OCI-LY3 (cell line): ENCODE measurements at regions not wholly inside any gene's neighbourhood (a gene's known extent, or its start where the extent isn't known, plus 50 kb on each side); places are given as distances from the start of the nearest gene placed in this dataset.

Experiments
- H2AFZ ChIP-seq: fragments of 200-600, 300-600 bp; shearing (Covaris generic); 2 replicates; pipeline ENCODE4 v1.6.0; 2014; ENCODE audit warnings: antibody characterized with exemption, low read depth, low read length
- H3K27ac ChIP-seq: fragments of 200-600, 300-600 bp; sonication (generic); 2 replicates; pipeline ENCODE4 v1.5.1; 2014; ENCODE audit warnings: mild to moderate bottlenecking, low read length, moderate library complexity, mixed read lengths
- H3K27me3 ChIP-seq: fragments of 200-600, 300-600 bp; sonication (generic); 2 replicates; pipeline ENCODE4 v1.6.1; 2014; ENCODE audit warnings: low read depth, low read length, mixed read lengths
- H3K36me3 ChIP-seq: fragments of 200-600, 300-600 bp; sonication (generic); replicated peaks from 2 replicates; pipeline ENCODE3; 2014; ENCODE audit warnings: low read depth, low read length, mixed read lengths
- H3K4me1 ChIP-seq: fragments of 300-600, 200-600 bp; sonication (generic); 2 replicates; pipeline ENCODE4 v1.6.1; 2014; ENCODE audit warnings: low read length, mixed read lengths
- H3K4me2 ChIP-seq: fragments of 200-600, 300-600 bp; sonication (generic); 2 replicates; pipeline ENCODE4 v1.6.1; 2014; ENCODE audit warnings: low read length, mixed read lengths
- H3K4me3 ChIP-seq: fragments of 300-600, 200-600 bp; sonication (generic); 2 replicates; pipeline ENCODE4 v1.5.1; 2014; ENCODE audit warnings: antibody characterized with exemption, mild to moderate bottlenecking, low read length, moderate library complexity
- H3K79me2 ChIP-seq: fragments of 300-600, 200-600 bp; shearing (Covaris generic); 2 replicates; pipeline ENCODE4 v1.6.1; 2014; ENCODE audit warnings: mild to moderate bottlenecking, low read length, mixed read lengths
- H3K9ac ChIP-seq: fragments of 300-600, 200-600 bp; shearing (Covaris generic); 2 replicates; pipeline ENCODE4 v1.6.0; 2014; ENCODE audit warnings: mild to moderate bottlenecking, low read length, moderate library complexity
- H3K9me3 ChIP-seq: fragments of 200-600, 300-600 bp; shearing (Covaris generic); 2 replicates; pipeline ENCODE4 v1.6.1; 2014; ENCODE audit warnings: low read length, mixed read lengths; ENCODE audit not compliant: insufficient read depth
- H4K20me1 ChIP-seq: fragments of 200-600, 300-600 bp; sonication (generic); 2 replicates; pipeline ENCODE4 v1.6.1; 2016; ENCODE audit warnings: low read length, mixed read lengths; ENCODE audit not compliant: insufficient read depth
- CTCF ChIP-seq: fragments of 200-600, 300-600 bp; sonication (generic); IDR thresholded peaks from 2 replicates; pipeline ENCODE4 v1.5.1; 2014; ENCODE audit warnings: antibody characterized with exemption, low read length, low read depth
- EZH2phosphoT487 ChIP-seq: fragments of 200-600 bp; shearing (Covaris generic); IDR thresholded peaks from 2 replicates; pipeline ENCODE4 v1.6.1; 2018; ENCODE audit warnings: antibody characterized with exemption, mixed run types, low read depth

GRCh38 chr13:40139896-40140520, 484.5 kb downstream of the COG6 start:
- no peaks in the 10 kb centered on the region for H4K20me1 ChIP-seq
- no peaks in the 10 kb centered on the region for H3K36me3 ChIP-seq
- no peak overlapping the region for H3K4me3 ChIP-seq
- no peak overlapping the region for H3K27ac ChIP-seq
- no peaks in the 10 kb centered on the region for H3K79me2 ChIP-seq
- no peaks in the 10 kb centered on the region for H3K9me3 ChIP-seq
- no peak overlapping the region for H2AFZ ChIP-seq
- TF ChIP-seq CTCF (no peak), EZH2phosphoT487 (no peak)
- no peak overlapping the region for H3K9ac ChIP-seq
- no peak overlapping the region for H3K4me2 ChIP-seq
- H3K4me1 ChIP-seq = no peaks in the 10 kb centered on the region
- peaks cover 7% of the 10 kb centered on the region; the same call in 1 of the 2 replicates for H3K27me3 ChIP-seq

- Histone ChIP-seq H3K4me3 (no peak overlapping the region), H3K79me2 (no peaks in the 10 kb centered on the region), H3K36me3 (no peaks in the 10 kb centered on the region), H3K4me2 (no peak overlapping the region), H3K9ac (no peak overlapping the region), H2AFZ (no peak overlapping the region), H4K20me1 (no peaks in the 10 kb centered on the region), H3K4me1 (peaks cover 11% of the 10 kb centered on the region), H3K9me3 (no peaks in the 10 kb centered on the region), H3K27me3 (peaks cover 13% of the 10 kb centered on the region), H3K27ac (no peak overlapping the region)
- TF ChIP-seq EZH2phosphoT487 (no peak), CTCF (no peak)
These were observed 486.5 kb downstream of the COG6 start for GRCh38 chr13:40141859-40142555.

- no peak overlapping the region for H3K4me2 ChIP-seq
- no peak overlapping the region for H3K27ac ChIP-seq
- no peak overlapping the region for H2AFZ ChIP-seq
- no peaks in the 10 kb centered on the region for H4K20me1 ChIP-seq
- H3K79me2 ChIP-seq = no peaks in the 10 kb centered on the region
- H3K4me1 ChIP-seq = peaks cover 19% of the 10 kb centered on the region
- no peak overlapping the region for H3K9ac ChIP-seq
- no peaks in the 10 kb centered on the region for H3K9me3 ChIP-seq
- H3K36me3 ChIP-seq = no peaks in the 10 kb centered on the region
- no peak overlapping the region for H3K4me3 ChIP-seq
- no peak for TF ChIP-seq EZH2phosphoT487
- TF ChIP-seq CTCF = no peak
- peaks cover 13% of the 10 kb centered on the region for H3K27me3 ChIP-seq
These were observed 487.6 kb downstream of the COG6 start for GRCh38 chr13:40143106-40143505.

- no peak overlapping the region for H3K4me3 ChIP-seq
- no peak overlapping the region for H3K27ac ChIP-seq
- H3K4me2 ChIP-seq = no peak overlapping the region
- no peaks in the 10 kb centered on the region for H3K9me3 ChIP-seq
- H2AFZ ChIP-seq = no peak overlapping the region
- H3K79me2 ChIP-seq = no peaks in the 10 kb centered on the region
- no peaks in the 10 kb centered on the region for H4K20me1 ChIP-seq
- H3K9ac ChIP-seq = no peak overlapping the region
- TF ChIP-seq EZH2phosphoT487 = no peak
- TF ChIP-seq CTCF = no peak
- no peaks in the 10 kb centered on the region for H3K36me3 ChIP-seq
- peaks cover 24% of the 10 kb centered on the region for H3K4me1 ChIP-seq
- peaks cover 13% of the 10 kb centered on the region for H3K27me3 ChIP-seq
These were observed 488.1 kb downstream of the COG6 start for GRCh38 chr13:40143559-40143958.
